Glutamatergic neuron (in vitro differentiated cells): ENCODE measurements at regions not wholly inside any gene's neighbourhood (a gene's known extent, or its start where the extent isn't known, plus 50 kb on each side); places are given as distances from the start of the nearest gene placed in this dataset.

Source experiments
- DNase-seq: peaks from one replicate; pipeline ENCODE4 v3.0.0; 2022
- H3K27ac Mint-ChIP-seq: one replicate; pipeline ENCODE4 v1.8.0; 2020; ENCODE audit warnings: mild to moderate bottlenecking, mixed read lengths, inconsistent platforms; ENCODE audit not compliant: unreplicated experiment
- H3K27me3 Mint-ChIP-seq: one replicate; pipeline ENCODE4 v1.8.0; 2020; ENCODE audit warnings: mild to moderate bottlenecking, moderate library complexity, mixed read lengths, inconsistent platforms; ENCODE audit not compliant: unreplicated experiment
- H3K36me3 Mint-ChIP-seq: one replicate; pipeline ENCODE4 v1.8.0; 2020; ENCODE audit warnings: mild to moderate bottlenecking, mixed read lengths, inconsistent platforms; ENCODE audit not compliant: unreplicated experiment
- H3K4me1 Mint-ChIP-seq: one replicate; pipeline ENCODE4 v1.8.0; 2020; ENCODE audit warnings: mild to moderate bottlenecking, low read depth, mixed read lengths, inconsistent platforms; ENCODE audit not compliant: unreplicated experiment
- H3K4me3 Mint-ChIP-seq: one replicate; pipeline ENCODE4 v1.8.0; 2020; ENCODE audit warnings: mild to moderate bottlenecking, mixed read lengths, inconsistent platforms; ENCODE audit not compliant: unreplicated experiment
- H3K9me3 Mint-ChIP-seq: one replicate; pipeline ENCODE4 v1.8.0; 2020; ENCODE audit warnings: mild to moderate bottlenecking, moderate library complexity, mixed read lengths, inconsistent platforms; ENCODE audit not compliant: unreplicated experiment
- TF ChIP-seq, protein P1 (sequence below): fragments of 200-600 bp; sonication (generic); IDR thresholded peaks from one replicate; pipeline ENCODE4 v1.5.0; 2021; ENCODE audit not compliant: partially characterized antibody, unreplicated experiment

- no peaks in the 10 kb centered on the region for H3K9me3 Mint-ChIP-seq
- H3K4me3 Mint-ChIP-seq, result no peak overlapping the region
- TF ChIP-seq, protein P1, sequence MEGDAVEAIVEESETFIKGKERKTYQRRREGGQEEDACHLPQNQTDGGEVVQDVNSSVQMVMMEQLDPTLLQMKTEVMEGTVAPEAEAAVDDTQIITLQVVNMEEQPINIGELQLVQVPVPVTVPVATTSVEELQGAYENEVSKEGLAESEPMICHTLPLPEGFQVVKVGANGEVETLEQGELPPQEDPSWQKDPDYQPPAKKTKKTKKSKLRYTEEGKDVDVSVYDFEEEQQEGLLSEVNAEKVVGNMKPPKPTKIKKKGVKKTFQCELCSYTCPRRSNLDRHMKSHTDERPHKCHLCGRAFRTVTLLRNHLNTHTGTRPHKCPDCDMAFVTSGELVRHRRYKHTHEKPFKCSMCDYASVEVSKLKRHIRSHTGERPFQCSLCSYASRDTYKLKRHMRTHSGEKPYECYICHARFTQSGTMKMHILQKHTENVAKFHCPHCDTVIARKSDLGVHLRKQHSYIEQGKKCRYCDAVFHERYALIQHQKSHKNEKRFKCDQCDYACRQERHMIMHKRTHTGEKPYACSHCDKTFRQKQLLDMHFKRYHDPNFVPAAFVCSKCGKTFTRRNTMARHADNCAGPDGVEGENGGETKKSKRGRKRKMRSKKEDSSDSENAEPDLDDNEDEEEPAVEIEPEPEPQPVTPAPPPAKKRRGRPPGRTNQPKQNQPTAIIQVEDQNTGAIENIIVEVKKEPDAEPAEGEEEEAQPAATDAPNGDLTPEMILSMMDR, result no peak
Observed at GRCh38 chr15:91665212-91665611, 188.3 kb upstream of the SLCO3A1 start.

GRCh38 chr15:91668370-91668769 lies 185.1 kb upstream of the SLCO3A1 start:
- Mint-ChIP-seq H3K4me1 (no peaks in the 10 kb centered on the region), H3K27me3 (no peaks in the 10 kb centered on the region), H3K27ac (no peak overlapping the region), H3K36me3 (no peaks in the 10 kb centered on the region), H3K4me3 (no peak overlapping the region), H3K9me3 (no peaks in the 10 kb centered on the region)
- DNase-seq, result no peak
- TF ChIP-seq, protein P1, result no peak

More at GRCh38 chr15:91665212-91665611, 188.3 kb upstream of the SLCO3A1 start:
- Mint-ChIP-seq H3K4me1 (no peaks in the 10 kb centered on the region), H3K27ac (no peak overlapping the region), H3K36me3 (no peaks in the 10 kb centered on the region), H3K27me3 (no peaks in the 10 kb centered on the region)
- no peak for DNase-seq

GRCh38 chr15:91670108-91670507 lies 183.4 kb upstream of the SLCO3A1 start:
- H3K27me3 Mint-ChIP-seq, result no peaks in the 10 kb centered on the region
- H3K4me1 Mint-ChIP-seq, result no peaks in the 10 kb centered on the region
- DNase-seq, result no peak
- H3K36me3 Mint-ChIP-seq, result no peaks in the 10 kb centered on the region
- no peak overlapping the region for H3K27ac Mint-ChIP-seq
- no peaks in the 10 kb centered on the region for H3K9me3 Mint-ChIP-seq
- H3K4me3 Mint-ChIP-seq, result no peak overlapping the region
- TF ChIP-seq, protein P1, result no peak

DNA sequence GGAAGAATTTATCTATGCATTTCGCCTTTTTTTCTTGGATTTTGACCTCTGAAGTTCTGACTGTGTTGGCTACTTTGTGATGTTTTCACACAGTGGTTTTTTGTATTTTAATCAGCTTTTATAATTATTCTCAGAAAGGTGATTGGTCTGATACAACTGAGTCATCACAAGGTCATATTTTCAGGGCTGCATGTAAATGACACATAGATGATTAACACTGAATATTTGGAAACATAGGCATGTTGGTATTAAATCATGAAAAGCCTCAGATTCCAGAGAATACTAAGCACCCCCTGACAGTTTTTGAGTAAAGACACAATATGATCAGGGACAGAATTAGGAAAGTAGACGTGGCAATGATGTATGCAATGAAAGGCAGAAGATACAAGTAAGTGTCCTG lies 175.5 kb upstream of the SLCO3A1 start:
- no peaks in the 10 kb centered on the region for H3K9me3 Mint-ChIP-seq
- no peak overlapping the region for H3K27ac Mint-ChIP-seq
- H3K4me3 Mint-ChIP-seq, result no peak overlapping the region
- no peaks in the 10 kb centered on the region for H3K36me3 Mint-ChIP-seq
- TF ChIP-seq, protein P1, result no peak
- no peak for DNase-seq
- H3K4me1 Mint-ChIP-seq, result no peaks in the 10 kb centered on the region
- H3K27me3 Mint-ChIP-seq, result no peaks in the 10 kb centered on the region

DNA sequence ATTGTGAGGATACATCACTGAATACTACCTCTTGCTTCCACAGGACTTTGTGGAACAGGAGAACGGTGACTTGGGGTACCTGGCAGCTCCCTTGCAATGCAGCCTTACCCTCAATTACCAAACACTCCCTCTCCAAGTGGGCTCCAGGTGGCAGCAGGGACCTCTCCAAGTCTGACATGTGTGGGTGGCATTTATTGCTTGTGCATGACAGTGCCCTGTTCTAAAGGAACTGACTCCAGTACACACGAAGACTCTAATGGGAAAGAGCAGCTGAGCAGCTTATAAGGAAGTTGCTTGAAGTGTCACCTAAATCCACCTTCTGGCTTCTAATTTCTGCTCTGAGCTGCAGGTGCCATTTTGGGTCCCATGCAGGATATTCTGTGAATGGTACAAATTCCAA lies 174.1 kb upstream of the SLCO3A1 start:
- Mint-ChIP-seq H3K9me3 (no peaks in the 10 kb centered on the region), H3K36me3 (no peaks in the 10 kb centered on the region), H3K27ac (no peak overlapping the region), H3K4me3 (no peak overlapping the region), H3K4me1 (peaks cover 1% of the 10 kb centered on the region), H3K27me3 (no peaks in the 10 kb centered on the region)
- no peak for DNase-seq
- TF ChIP-seq, protein P1, result no peak
